ENCODE measurements at regions not wholly inside any gene's neighbourhood (a gene's known extent, or its start where the extent isn't known, plus 50 kb on each side); places are given as distances from the start of the nearest gene placed in this dataset.

- H2AK5ac ChIP-seq (ENCODE audit: low read depth, low read length) = no peak overlapping the region
- no peak overlapping the region for H3K4ac ChIP-seq (replicated peaks; ENCODE audit: insufficient read length, low read depth, low read length)
- no peak overlapping the region for H3K14ac ChIP-seq (ENCODE audit: insufficient read length)
- 0 out of 7 replicates have a peak, but pooled peaks cover 0 to 3% (median under 1%) of the 10 kb centered on the region in 4 experiments for H3K4me1 ChIP-seq (replicated peaks in 1 of 4; ENCODE audit: control insufficient read depth in 3 of 4, insufficient read depth in 4 of 4, low read length in 3 of 4)
- H3K4me3 ChIP-seq (ENCODE audit: extremely low read depth in 1 of 4, insufficient read depth in 2 of 4, low read depth in 3 of 4, low read length in 4 of 4) = no peak overlapping the region
- no peak overlapping the region for H3K9ac ChIP-seq (replicated peaks in 1 of 4; ENCODE audit: extremely low read depth in 1 of 4, low read depth in 3 of 4, low read length in 3 of 4)
- no peak overlapping the region for H2BK20ac ChIP-seq (ENCODE audit: low read length)
- no peak overlapping the region for H3K27ac ChIP-seq (ENCODE audit: low read depth, low read length)
- H2BK12ac ChIP-seq (ENCODE audit: low read depth, low read length) = no peak overlapping the region
- H4K91ac ChIP-seq (replicated peaks; ENCODE audit: insufficient read length, low read length) = no peak overlapping the region
- H3K23ac ChIP-seq (ENCODE audit: insufficient read length) = no peak overlapping the region
- ChIA-PET POLR2A (ENCODE audit: partially characterized antibody) (no interaction called here), CTCF (ENCODE audit: partially characterized antibody) (no interaction called here)
- no peaks in the 10 kb centered on the region for H3K27me3 ChIP-seq (replicated peaks in 1 of 4; ENCODE audit: control insufficient read depth in 3 of 4, extremely low read depth in 1 of 4, insufficient read depth in 3 of 4, low read length in 3 of 4)
- H3K18ac ChIP-seq (ENCODE audit: extremely low read depth, low read length) = no peak overlapping the region
- no peaks in the 10 kb centered on the region for H3K23me2 ChIP-seq (ENCODE audit: low read depth, low read length)
- no peaks in the 10 kb centered on the region for H4K20me1 ChIP-seq (replicated peaks in 1 of 2; ENCODE audit: control insufficient read depth in 1 of 2, insufficient read depth in 2 of 2, low read length in 2 of 2)
- no peaks in the 10 kb centered on the region for H3K36me3 ChIP-seq (ENCODE audit: control insufficient read depth in 2 of 4, insufficient read depth in 4 of 4, low read length in 3 of 4)
- WGBS, 2 experiments (ENCODE audit: extremely low coverage in 1 of 2, insufficient coverage in 1 of 2, insufficient read length in 1 of 2, insufficient replicate concordance in 2 of 2, low coverage in 1 of 2, low lambda C conversion rate in 2 of 2, missing lambda C conversion rate in 1 of 2) = 77% methylated on average over 1 of the region's 1 CpG; no CpG with 5 or more reads in 1 of the 2 experiments
- DNase-seq (ENCODE audit: low read depth in 1 of 2, low spot score in 2 of 2) = no peak
- H4K5ac ChIP-seq (ENCODE audit: insufficient read length, low read depth, low read length) = no peak overlapping the region
- no peaks in the 10 kb centered on the region for H3K9me3 ChIP-seq (ENCODE audit: insufficient read depth in 2 of 2, low read depth in 1 of 2, low read length in 1 of 2)
- H2BK15ac ChIP-seq (ENCODE audit: low read length) = no peak overlapping the region
- H2AFZ ChIP-seq (ENCODE audit: low read length) = no peak overlapping the region
- no peaks in the 10 kb centered on the region for H3K79me1 ChIP-seq (ENCODE audit: low read depth, low read length)
- FAIRE-seq = no peak
- H3K4me2 ChIP-seq (ENCODE audit: insufficient read depth in 1 of 2, low read depth in 2 of 2, low read length in 2 of 2) = no peak overlapping the region
- H4K8ac ChIP-seq (ENCODE audit: extremely low read depth, insufficient read depth, low read length) = no peak overlapping the region
- no peaks in the 10 kb centered on the region for H3K79me2 ChIP-seq (ENCODE audit: control insufficient read depth in 1 of 2, insufficient read depth in 2 of 2, low read length in 2 of 2)
- H2BK120ac ChIP-seq (replicated peaks; ENCODE audit: low read depth, low read length) = no peak overlapping the region
- H3K56ac ChIP-seq (replicated peaks; ENCODE audit: insufficient read length, low read depth, low read length) = no peak overlapping the region
- H2BK5ac ChIP-seq (ENCODE audit: low read depth, low read length) = no peak overlapping the region
- TF ChIP-seq SAP30 (IDR thresholded peaks at IDR 0.05; ENCODE audit: insufficient read depth, insufficient replicate concordance, low read length) (no peak), BCL11A (IDR thresholded peaks at IDR 0.05; ENCODE audit: low read depth in 2 of 2, low read length in 2 of 2) (no peak), POLR2AphosphoS5 (IDR thresholded peaks at IDR 0.05; ENCODE audit: low read depth, low read length) (no peak), EP300 (IDR thresholded peaks at IDR 0.05; ENCODE audit: borderline replicate concordance in 1 of 2, low read depth in 2 of 2, low read length in 2 of 2) (no peak)
These were observed 199.9 kb upstream of the AHR start for GRCh38 chr7:17098515-17098914.
